ENCODE measurements at regions not wholly inside any gene's neighbourhood (a gene's known extent, or its start where the extent isn't known, plus 50 kb on each side); places are given as distances from the start of the nearest gene placed in this dataset.

DNA sequence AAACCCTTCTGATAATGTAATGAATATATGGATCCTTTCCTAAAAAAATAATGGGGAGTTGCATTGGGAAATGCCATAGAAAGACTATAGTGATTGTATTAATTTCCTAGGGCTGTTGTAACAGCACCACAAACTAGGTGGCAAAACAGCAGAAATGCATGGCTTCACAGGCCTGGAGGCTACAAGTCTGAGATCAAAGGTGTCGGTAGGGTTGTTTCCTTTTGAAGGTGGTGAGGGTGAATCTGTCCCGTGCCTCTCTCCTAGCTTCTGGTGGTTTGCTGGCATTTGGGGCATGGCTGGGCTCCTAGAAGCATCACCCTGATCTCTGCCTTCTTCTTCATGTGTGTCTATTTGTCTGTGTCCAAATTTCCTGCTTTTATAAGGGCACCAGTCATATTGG, 149.7 kb downstream of the INHBB start (continued):
- TF ChIP-seq EP300 (IDR thresholded peaks at IDR 0.05; ENCODE audit: borderline replicate concordance in 1 of 2, low read depth in 2 of 2, low read length in 2 of 2) (no peak), CHD1 (IDR thresholded peaks at IDR 0.05; ENCODE audit: low read depth, low read length) (no peak)
